ENCODE measurements at regions not wholly inside any gene's neighbourhood (a gene's known extent, or its start where the extent isn't known, plus 50 kb on each side); places are given as distances from the start of the nearest gene placed in this dataset.

DNA sequence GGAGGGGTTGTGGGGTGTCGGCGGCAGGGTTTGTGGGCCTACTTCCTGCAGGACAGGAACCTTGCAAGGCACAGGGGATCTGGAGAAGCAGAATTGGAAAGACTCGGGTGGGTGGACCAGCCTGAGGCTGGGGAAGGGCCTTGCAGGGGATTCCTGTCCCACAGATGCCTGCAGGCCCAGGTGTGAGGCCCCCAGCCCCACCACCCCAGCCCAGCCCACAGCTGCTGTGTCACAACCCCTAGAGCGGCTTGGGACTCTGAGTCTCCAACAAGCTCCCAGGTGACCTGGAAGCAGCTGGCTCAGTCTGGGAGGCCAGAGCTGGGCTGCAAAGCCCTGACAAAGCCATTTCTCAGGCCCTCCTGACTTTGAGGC is 93.1 kb downstream of the ZFP36L2 start:
- no peaks in the 10 kb centered on the region for H3K27me3 ChIP-seq (ENCODE audit: control insufficient read depth, insufficient read depth, low read length)
- TF ChIP-seq CTCF (IDR thresholded peaks at IDR 0.05; ENCODE audit: low read depth, low read length): no peak
- no peak overlapping the region for H3K4me3 ChIP-seq (ENCODE audit: low read depth, low read length)
- no peaks in the 10 kb centered on the region; the same call in 1 of the 2 replicates for H3K9me3 ChIP-seq (ENCODE audit: control insufficient read depth, insufficient read depth, low read length)
- CTCF ChIA-PET: interaction anchor here (1.7 kb wide), 1 partner anchor 351 kb away, joined by 6 read pairs; no protein-coding TSS in a partner anchor
- POLR2A ChIA-PET: no interaction called here
- H3K27ac ChIP-seq (ENCODE audit: low read depth, low read length): no peak overlapping the region
- DNase-seq (ENCODE audit: low read depth, low spot score): no peak

DNA sequence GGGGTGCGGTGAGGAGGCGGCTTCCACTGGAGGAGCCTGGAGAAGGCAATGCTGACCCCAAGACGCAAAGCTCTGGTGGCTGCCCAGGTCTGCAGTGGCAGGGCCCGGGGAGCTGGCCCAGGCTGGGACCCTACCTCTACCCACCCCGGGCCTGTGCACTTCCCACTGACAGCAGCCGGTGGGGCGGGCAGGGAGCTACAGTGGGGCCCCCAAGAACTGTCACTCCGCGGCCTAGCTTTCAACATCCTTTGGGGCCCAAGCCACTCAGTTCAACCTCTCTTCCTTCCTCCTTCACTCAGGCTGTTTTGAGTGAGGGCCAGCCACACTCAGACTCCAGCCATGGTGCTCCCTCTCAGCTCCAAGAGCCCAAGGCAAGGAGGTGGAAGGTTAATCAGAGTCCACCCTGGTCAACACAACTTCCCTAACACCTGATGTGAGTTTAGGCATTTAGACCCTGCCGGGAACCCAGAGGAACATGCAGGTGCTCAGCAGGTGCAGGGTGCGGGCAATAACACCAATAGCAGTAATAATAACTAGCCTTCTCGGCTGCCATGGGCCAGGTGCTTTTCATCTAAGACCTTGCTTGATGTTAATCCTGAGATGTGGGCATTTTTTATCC is 93.6 kb downstream of the ZFP36L2 start:
- POLR2A ChIA-PET: no interaction called here
- no peak for TF ChIP-seq CTCF (IDR thresholded peaks at IDR 0.05; ENCODE audit: low read depth, low read length)
- DNase-seq (ENCODE audit: low read depth, low spot score): no peak
- Histone ChIP-seq H3K4me3 (ENCODE audit: low read depth, low read length) (no peak overlapping the region), H3K9me3 (ENCODE audit: control insufficient read depth, insufficient read depth, low read length) (no peaks in the 10 kb centered on the region; the same call in 1 of the 2 replicates), H3K27ac (ENCODE audit: low read depth, low read length) (no peak overlapping the region), H3K27me3 (ENCODE audit: control insufficient read depth, insufficient read depth, low read length) (no peaks in the 10 kb centered on the region)
- CTCF ChIA-PET: interaction anchor here (0.7 to 1.7 kb wide), 2 partner anchors 109 to 352 kb away, joined by 5 to 6 read pairs; no protein-coding TSS in a partner anchor

DNA sequence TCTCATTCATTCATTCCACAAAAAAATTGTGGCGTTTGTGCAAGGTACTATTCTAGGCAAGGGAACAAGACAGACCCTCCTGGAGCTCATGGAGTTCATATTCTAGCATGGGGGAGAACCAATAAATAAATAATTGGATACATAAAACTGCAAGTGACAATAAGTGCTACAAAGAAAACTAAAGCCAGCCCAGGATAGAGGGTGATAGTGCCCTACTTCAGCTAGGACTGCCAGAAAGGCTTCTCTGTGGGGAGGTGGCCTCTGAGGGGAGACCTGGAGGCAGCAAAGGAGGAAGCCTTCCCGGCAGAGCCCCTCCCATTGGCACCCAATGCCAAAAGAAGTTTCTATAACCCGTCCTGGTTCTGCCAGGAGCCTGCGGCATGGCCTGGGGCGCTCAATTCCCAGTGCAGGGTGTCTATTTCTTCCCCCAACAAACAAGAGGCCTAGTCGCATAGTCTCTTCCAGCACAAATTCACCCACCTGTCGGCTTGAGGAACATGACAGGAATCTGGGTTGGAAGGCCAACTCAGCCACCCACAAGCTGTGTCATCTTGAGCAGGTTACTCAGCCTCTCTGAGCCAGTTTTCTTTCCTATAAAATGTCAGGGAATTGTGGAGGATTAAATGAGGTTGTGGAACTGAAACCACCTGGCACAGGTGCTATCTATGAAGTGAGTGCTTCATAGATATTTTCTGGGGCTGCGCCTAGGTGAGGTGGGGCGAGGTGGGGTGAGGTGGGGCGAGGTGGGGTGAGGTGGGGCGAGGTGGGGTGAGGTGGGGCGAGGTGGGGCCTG is 94.3 kb downstream of the ZFP36L2 start:
- POLR2A ChIA-PET: no interaction called here
- CTCF ChIA-PET: interaction anchor here (0.7 to 1.7 kb wide), 2 partner anchors 108 to 352 kb away, joined by 5 to 6 read pairs; no protein-coding TSS in a partner anchor
- TF ChIP-seq CTCF (IDR thresholded peaks at IDR 0.05; ENCODE audit: low read depth, low read length): no peak
- no peak overlapping the region for H3K27ac ChIP-seq (ENCODE audit: low read depth, low read length)
- no peaks in the 10 kb centered on the region for H3K27me3 ChIP-seq (ENCODE audit: control insufficient read depth, insufficient read depth, low read length)
- H3K4me3 ChIP-seq (ENCODE audit: low read depth, low read length): no peak overlapping the region
- no peak for DNase-seq (ENCODE audit: low read depth, low spot score)
- peaks cover 2% of the 10 kb centered on the region; the same call in 1 of the 2 replicates for H3K9me3 ChIP-seq (ENCODE audit: control insufficient read depth, insufficient read depth, low read length)

DNA sequence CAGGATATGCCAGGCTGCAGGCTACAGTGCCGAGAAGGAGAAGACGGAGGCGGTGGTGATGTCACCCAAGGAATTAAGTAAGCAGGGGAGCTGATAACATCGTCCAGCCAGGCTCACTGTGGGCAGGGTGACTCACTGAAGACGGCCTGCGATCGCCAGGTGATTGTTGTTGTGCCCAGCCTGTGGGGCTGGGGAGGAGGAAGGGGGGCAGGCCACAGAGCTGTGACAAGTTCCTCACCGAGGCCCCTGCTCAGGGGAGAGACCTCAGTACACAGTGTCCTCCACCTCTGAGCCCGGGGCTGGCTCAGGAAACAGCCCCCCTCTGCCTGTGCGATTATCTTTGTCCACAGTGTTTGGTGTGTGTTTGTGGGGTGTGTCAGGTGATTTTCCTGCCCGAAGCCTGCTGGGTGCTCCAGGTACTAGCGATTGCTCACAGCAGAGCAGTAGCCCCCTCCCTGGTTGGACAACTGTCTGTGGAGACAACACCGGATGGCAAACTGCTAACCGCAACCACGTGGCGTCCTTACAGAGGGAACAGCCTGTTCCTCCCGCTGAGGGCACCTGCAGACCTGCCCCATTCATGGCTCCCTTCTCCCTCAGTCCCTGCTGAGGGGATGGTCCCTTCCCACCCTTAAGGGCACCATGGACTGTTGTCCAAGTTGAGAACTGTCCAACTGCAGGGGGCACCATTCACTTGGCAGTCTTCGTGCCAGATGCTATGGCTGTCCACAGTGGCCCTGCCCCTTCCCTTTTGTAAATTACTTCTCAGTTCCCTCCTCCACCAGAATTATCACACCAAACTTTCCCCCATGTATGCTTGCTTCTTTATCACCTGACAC is 95.1 kb downstream of the ZFP36L2 start:
- POLR2A ChIA-PET: interaction anchor here (0.9 kb wide), 1 partner anchor 95 kb away, joined by 3 read pairs; the partner anchor contains the start of gene ZFP36L2
- CTCF ChIA-PET: interaction anchor here (1.7 kb wide), 1 partner anchor 353 kb away, joined by 6 read pairs; no protein-coding TSS in a partner anchor
- H3K4me3 ChIP-seq (ENCODE audit: low read depth, low read length): no peak overlapping the region
- H3K9me3 ChIP-seq (ENCODE audit: control insufficient read depth, insufficient read depth, low read length): peaks cover 5% of the 10 kb centered on the region; the same call in 1 of the 2 replicates
- TF ChIP-seq CTCF (IDR thresholded peaks at IDR 0.05; ENCODE audit: low read depth, low read length): peak; percentile 46
- H3K27me3 ChIP-seq (ENCODE audit: control insufficient read depth, insufficient read depth, low read length): no peaks in the 10 kb centered on the region
- peak; percentile 63 for DNase-seq (ENCODE audit: low read depth, low spot score)
- no peak overlapping the region for H3K27ac ChIP-seq (ENCODE audit: low read depth, low read length)

All from AG04450 (cell line).